NCI-H2029 treated with DMSO at 0.1 percent for 48 hours (cell line): ENCODE measurements at regions not wholly inside any gene's neighbourhood (a gene's known extent, or its start where the extent isn't known, plus 50 kb on each side); places are given as distances from the start of the nearest gene placed in this dataset.
"Not testable (repeated sequence)": the region's sequence is repeated elsewhere in the genome, so short reads cannot be mapped to it uniquely, and the experiment has no call there.

Source experiments
- DNase-seq: peaks from one replicate; lab custom pipeline; 2025; lab: John Stamatoyannopoulos, UW

DNA sequence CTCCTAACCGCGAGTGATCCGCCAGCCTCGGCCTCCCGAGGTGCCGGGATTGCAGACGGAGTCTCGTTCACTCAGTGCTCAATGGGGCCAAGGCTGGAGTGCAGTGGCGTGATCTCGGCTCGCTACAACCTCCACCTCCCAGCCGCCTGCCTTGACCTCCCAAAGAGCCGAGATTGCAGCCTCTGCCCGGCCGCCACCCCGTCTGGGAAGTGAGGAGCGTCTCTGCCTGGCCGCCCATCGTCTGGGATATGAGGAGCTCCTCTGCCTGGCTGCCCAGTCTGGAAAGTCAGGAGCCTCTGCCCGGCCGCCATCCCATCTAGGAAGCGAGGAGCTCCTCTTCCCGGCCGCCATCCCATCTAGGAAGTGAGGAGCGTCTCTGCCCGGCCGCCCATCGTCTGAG lies 58.8 kb upstream of the ANKRD30BL start:
- DNase-seq, result not testable (repeated sequence)

DNA sequence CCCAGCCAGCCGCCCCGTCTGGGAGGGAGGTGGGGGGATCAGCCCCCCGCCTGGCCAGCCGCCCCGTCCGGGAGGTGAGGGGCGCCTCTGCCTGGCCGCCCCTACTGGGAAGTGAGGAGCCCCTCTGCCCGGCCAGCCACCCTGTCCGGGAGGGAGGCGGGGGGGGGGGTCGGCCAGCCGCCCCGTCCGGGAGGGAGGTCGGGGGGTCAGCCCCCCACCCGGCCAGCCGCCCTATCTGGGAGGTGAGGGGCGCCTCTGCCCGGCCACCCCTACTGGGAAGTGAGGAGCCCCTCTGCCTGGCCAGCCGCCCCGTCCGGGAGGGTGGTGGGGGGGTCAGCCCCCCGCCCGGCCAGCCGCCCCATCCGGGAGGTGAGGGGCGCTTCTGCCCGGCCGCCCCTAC lies 60.1 kb upstream of the ANKRD30BL start:
- not testable (repeated sequence) for DNase-seq

DNA sequence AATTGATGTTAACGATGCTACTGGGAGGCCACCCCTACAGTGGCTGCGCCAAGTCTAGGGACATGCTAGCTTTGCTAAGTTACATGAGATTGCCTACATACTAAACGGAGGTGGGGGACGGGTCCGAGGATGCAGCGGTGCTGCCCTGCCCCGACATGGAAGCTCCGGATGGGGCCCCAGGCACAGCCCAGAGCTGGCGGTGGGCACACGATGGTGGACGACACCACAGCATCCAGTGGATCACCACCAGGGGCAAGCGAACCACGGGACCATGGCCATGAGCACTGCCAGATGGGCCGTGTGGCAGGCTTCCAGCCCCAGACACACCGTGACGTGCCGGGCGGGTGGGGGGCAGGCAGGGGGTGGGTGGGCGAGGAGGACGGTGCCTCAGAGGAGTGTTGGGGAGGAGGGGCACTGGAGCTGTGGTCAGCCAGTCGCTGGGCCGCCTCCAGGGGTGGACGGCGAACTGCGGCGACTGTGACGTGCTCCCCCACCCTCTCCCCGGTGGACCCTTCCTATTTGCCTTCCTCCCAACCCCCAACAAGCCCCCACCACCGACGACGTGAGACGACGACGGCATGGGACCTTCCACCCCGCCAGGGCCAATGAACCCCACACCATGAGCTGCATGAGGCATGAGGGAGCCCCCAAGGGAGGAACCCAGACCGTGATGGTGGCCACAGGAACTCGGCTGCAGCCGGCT lies 90.6 kb upstream of the ANKRD30BL start:
- no peak for DNase-seq

DNA sequence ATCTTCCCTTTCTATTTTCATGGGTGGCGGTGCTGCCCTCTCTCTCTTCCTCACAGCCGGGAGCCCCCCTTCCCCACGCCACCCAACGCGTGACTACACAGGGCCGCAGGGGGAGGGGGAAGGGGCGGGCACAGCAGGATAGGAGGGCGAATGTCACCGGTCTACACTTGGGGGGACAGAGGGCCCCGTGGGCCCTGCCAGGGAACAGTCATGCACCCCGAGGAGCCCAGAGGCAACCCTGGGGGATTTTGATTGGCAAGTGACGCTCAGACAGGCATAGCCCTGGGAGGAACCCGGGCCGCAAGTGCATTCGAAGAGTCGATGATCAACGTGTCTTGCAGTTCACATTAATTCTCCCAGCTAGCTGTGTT lies 91.1 kb upstream of the ANKRD30BL start:
- DNase-seq, result no peak

DNA sequence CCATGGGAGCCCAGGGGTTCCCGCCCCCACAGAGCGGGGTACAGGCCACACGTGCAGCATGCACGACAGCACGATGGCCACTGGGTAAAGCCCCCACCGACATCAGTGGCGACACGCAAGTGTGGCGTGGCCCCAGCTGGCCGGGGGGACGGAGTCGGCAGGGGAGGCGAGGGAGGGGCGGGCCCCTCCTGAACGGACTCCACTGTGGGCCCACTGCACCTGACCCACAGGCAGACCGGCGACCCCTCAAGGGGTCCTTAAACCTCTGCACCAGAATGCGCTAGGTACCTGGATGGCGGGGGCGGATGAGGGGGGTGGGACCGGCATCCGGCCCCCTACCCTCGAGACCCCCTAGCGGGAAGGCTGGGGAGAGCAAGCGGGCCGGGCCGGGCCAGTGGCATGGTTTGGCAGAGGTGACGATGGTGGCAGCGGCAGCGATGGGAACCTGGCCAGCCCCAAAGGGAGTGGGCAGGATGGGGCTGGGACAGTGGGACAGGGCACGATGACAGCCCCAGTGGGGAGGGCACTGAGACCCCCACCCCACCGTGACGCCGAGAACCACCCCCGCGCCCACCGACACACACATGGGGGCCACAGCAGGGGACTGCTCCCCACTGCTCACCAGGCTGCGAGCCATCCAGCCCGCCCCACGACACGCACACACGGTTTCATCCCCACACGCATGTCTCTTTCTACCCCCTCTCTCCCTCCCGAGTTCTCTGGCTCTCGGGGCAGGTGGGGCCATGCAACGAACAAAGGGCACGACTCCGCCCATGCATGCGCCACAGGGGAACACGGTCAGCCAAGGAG lies 91.9 kb upstream of the ANKRD30BL start:
- DNase-seq, result no peak

DNA sequence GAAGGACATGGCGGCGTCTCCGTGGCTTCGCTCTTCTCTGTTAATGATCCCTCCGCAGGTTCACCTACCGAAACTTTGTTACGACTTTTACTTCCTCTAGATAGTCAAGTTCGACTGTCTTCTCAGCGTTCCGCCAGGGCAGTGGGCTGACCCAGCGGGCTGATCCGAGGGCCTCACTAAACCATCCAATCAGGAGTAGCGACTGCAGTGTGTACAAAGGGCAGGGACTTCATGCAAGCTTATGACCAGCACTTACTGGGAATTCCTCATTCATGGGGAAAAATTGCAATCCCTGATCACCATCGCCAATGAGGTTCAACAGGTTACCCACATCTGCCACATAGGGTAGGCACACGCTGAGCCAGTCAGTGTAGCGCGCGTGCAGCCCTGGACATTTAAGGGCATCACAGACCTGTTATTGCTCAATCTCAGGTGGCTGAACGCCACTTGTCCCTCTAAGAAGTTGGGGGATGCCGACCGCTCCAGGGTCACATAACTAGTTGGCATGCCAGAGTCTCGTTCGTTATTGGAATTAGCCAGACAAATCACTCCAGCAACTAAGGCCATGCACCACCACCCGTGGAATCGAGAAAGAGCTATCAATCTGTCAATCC lies 92.7 kb upstream of the ANKRD30BL start:
- DNase-seq, result not testable (repeated sequence)

DNA sequence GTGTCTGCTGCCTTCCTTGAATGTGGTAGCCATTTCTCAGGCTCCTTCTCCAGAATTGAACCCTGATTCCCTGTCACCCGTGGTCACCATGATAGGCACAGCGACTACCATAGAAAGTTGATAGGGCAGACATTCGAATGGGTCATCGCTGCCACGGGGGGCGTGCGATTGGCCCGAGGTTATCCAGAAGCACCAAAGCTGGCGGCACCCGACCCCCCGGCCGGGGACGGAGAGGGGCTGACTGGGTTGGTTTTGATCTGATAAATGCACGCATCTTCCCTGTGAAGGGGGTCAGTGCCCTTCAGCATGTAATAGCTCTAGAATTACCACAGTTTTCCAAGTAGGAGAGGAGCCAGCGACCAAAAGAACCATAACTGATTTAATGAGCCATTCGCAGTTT lies 94.0 kb upstream of the ANKRD30BL start:
- no peak for DNase-seq

DNA sequence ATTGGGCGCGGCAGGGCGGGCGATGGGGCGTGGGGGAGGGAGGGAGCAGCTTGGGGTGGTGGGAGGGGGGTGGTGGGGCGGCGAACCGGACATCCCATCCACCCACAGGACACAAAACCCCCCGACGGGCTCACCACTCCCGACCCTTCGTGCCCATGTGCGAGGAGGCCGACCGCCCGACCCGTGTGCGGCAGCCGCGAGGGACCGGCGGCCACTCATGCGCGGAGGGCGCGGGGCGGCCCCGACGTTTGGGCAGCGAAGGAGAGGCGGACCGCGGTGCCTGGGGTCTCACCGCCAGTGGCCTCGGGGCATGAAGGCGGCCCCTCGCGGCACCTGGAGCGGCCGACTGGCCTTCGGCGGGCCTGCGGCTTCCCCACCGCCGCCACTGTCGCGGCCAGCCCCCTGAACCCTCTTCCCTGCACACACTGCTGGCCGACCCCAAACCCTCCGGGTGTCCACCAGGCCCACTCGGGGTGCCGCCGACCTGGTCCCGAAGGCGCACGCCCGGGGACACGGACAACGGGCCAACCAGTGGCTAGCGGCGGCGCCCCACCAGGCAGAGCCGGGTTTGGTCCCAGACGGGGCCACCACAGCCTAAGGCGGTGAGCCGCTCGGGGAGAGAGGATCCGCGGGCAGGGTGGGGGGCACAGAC lies 94.6 kb upstream of the ANKRD30BL start:
- no peak for DNase-seq

DNA sequence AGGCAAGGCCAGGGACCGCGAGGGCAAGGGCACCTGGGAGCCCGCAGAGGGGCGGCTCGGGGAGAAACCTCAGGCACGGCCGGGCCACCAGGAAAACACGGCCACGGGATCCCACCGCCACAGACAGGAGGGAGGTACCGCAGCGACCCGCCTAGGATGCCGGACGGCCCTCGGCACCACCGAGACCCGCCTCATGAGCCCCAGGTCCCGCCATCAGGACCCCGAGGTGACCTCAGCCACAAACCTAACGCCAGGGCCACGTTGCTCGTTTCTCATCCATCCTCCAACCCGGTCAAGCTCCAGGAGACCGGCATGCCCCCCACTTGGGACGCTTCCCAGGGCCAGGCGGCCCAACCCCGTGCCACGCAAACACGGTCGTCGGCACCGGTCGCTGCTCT lies 95.2 kb upstream of the ANKRD30BL start:
- not testable (repeated sequence) for DNase-seq

DNA sequence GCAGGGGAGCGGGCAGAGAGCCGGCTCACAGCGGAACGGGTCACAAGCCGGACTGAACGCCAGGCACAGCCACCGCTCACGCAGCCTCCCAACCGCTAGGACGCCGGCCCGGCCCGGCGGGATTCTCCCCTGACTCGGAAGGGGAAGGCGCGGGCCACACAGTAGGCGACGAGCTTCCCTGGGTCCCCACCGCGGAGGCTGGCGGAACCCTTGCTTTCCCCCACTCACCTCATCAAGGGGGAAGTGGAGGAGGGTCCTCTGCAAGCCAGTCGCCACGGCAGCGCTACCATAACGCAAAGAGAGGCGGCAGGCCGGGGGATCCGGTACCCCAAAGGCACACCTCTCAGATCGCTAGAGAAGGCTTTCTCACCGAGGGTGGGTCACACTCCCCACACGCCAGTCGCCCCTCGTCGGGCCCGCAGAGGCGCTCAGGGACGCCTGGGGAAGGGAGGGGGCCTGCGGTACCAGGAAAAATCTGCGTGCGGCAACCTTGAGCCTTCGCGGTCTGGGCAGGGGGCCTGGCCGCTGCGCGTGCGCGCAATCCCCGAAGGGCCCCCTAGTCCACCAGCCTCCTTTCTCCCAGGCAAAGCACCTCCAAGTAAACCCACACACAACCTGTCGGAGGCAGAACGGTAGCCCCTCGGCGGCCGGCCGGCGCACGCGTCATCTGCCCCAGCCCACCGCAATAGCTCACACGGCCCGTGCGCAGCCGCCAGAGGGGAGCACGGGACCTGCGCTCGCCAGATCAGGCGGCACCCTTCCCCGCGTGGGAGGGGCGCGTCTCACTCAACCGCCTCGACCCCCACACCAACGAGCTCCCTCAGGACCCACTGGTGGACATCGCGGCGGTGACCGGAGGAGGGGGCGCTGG lies 95.8 kb upstream of the ANKRD30BL start:
- not testable (repeated sequence) for DNase-seq

DNA sequence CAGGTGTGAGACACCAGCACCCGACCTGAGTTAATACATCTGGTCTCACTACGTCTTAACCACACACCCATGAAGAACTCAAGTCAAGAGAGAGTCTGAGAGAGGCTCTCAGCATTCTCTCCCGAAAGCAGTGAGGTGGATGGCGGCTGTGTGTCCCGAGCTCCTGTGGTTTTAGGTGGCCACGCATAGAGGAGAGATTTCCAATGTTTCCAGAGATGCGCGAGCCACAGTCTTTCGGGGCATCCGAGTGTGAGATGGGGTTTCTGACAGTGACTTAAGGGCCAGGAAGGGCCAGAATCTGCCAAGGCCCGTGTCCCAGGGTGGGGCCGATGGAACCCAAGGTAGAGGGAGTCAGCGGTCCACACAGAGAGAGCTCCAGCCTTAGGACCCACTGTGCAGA lies 97.5 kb upstream of the ANKRD30BL start:
- not testable (repeated sequence) for DNase-seq

DNA sequence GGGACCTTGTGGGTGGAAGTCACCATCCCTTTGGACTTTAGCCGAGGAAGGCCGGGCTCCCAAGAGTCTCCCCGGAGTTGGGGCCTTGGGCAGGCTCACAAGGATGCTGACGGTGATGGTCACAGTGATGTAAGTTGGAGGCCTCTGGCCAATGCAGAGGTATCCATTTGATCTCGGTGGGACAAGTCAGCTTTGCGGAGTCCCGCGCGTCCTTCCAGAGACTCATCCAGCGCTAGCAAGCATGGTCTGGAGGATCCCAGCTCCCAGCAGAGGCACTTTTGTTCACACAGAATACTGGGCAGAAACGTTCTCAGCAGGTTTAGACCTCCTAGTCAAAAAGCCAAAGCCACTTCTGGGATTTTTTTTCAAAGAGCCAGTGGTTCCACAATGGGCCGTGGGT lies 103.8 kb upstream of the ANKRD30BL start:
- not testable (repeated sequence) for DNase-seq

DNA sequence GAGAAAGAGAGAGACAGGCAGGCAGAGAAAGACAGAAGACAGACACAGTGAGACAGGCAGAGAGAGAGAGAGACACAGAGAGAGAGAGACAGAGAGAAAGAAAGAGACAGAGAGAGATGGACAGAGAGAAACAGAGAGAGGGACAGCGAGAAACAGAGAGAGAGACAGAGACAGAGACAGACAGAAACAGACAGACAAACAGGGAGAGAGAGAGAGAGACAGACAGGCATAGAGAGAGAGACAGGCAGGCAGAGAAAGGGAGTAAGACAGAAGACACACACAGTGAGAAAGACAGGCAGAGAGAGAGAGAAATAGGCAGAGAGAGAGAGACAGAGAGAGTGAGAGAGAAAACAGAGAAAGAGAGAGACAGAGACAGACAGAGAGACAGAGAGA lies 105.3 kb upstream of the ANKRD30BL start:
- DNase-seq, result no peak

DNA sequence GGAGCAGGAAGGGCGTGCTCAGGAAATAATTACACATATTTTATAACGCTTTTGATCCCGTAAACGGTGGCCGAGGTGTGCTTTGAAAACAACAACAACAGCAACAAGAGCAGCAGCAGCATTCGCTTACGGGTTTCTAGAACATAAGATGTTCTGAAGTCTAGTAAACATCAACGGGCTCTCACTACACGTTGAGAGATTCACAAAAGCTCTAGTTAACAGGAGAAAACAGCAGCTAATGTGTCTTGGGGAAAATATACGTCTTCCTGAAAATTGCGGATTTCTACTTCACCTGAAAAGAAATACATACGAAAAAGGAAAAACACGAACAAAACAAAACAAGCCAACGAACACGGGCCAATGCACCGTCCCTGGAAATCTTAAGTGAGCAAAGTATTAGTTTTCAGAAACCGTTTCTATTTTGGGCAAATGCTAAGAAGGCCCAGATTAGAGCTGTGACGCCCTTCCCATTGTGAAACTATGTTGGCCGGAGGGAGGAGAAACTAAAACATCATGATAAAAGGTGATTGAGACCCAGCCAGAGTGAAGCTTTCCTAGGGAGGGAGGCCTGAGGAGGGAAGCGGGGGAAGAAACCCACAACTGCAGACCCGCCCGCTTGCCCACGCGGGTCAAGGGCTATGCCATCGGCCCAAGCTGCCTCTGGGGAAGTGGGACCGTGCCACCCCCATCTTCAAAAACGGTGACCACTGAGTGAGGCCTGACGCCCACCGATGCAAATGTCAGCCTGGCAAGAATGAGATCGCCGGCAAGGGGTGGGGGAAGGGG lies 105.9 kb upstream of the ANKRD30BL start:
- not testable (repeated sequence) for DNase-seq

DNA sequence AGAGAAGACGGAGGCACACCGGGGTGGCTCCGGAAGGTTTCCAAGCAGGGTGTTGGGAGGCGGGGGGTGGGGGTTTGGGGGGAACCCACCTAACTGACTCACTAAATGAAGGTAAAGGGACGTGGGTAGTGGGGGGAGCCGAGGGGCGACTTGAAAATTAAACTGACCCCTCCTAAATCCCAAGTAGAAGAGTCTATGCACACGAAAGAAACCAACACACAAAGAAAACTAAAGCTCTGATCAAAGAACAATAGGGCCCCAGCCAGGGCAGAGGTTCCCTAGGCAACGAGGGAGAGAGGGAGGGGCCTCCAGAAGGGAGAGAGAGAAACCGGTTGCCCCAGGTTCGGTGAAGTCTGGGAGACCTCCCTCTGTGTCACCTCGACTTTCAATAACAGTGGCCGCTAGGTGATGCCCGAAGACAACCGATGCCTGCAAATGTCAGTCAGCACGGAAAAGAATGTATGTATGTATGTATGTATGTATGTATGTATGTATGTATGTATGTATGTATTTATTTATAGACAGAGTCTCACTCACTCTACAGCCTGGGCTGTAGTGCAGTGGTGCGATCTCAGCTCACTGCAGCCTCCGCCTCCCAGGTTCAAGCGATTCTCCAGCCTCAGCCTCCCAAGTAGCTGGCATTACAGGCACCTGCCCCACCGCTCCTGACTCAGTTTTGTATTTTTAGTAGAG lies 106.7 kb upstream of the ANKRD30BL start:
- not testable (repeated sequence) for DNase-seq

DNA sequence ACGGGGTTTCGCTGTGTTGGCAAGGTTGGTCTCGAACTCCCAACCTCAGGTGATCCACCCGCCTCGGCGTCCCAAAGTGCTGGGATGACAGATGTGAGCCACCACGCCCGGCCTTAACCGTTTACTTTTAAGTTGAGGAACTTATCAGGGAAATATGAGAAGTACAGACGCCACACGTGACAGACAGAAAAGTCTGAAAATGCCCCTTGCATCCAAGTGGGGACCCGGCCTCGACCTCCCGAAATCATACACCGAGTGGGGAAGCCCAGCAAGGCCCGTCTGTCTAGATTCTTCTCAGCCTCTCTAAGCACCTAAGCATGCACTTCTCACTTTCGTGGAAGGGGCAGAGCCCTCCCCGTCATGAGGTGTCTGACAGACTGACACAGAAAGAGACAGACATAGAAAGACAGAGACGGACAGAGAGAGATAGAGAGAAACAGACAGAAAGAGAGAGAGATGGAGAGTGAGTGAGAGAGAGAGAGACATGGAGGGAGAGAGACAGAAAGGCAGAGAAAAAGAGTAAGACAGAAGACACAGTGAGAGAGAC lies 107.3 kb upstream of the ANKRD30BL start:
- DNase-seq, result no peak

DNA sequence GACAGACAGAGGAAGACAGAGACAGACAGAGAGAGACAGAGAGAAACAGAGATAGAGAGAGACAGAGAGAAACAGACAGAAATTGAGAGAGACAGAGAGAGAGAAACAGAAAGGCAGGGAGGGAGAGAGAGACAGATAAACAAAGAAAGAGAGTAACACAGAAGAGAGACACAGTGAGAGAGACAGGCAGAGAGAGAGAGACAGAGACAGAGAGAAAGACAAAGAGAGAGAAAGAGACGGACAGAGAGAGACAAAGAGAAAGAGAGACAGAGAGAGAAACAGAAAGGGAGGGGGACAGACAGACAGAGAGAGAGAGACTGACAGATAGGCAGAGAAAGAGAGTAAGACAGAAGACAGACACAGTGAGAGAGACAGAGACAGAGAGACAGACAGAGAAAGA lies 108.5 kb upstream of the ANKRD30BL start:
- no peak for DNase-seq

DNA sequence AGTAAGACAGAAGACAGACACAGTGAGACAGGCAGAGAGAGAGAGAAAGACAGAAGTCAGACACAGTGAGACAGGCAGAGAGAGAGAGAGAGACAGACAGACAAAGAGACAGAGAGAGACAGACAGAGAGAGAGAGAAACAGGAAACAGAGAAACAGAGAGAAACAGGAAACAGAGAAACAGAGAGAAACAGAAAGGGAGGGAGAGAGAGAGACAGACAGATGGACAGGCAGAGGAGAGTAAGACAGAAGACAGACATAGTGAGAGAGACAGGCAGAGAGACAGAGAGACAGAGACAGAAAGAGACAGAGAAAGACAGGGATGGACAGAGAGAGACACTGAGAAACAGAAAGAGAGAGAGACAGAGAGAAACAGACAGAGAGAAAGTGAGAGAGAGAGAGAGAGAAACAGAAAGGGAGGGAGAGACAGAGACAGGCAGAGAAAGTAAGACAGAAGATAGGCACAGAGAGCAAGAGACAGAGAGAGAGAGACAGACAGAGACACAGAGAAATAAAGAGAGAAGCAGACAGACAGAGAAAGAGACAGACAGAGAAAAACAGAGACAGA lies 109.3 kb upstream of the ANKRD30BL start:
- no peak for DNase-seq

DNA sequence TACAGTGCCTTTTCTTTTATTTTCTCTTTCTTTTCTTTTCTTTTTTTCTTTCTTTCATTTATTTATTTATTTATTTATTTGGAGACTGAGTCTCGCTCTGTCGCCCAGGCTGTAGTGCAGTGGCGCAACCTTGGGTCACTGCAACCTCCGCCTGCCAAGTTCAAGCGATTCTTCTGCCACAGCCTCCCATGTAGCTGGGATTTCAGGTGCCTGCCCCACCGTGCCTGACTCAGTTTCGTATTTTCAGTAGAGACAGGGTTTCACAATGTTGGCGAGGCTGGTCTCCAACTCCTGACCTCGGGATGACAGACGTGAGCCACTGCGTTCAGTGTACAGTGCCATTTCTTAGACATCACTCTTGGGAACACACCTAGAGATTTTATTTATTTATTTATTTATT lies 110.0 kb upstream of the ANKRD30BL start:
- DNase-seq, result not testable (repeated sequence)

DNA sequence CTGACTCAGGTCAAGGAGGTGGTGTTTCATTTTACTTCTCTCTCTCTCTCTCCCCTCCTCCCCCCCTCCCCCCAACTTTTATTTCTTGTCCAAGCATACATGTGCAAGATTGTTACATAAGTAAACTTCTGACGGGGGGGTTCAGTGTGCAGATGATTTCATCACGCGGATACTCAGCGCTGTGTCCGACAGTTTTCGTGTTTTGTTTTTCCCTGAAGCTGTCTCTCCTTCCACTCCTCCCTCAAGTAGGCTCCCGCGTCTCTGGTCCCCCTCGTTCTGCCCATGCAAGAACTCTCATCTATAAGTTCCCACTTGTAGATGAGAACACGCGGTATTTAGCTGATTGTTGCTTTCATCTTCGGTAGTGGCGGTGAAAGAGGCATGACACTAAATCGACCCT lies 111.0 kb upstream of the ANKRD30BL start:
- DNase-seq, result no peak
